Fibroblast of skin of back (primary cell): ENCODE measurements at regions not wholly inside any gene's neighbourhood (a gene's known extent, or its start where the extent isn't known, plus 50 kb on each side); places are given as distances from the start of the nearest gene placed in this dataset.
"Not testable (repeated sequence)": the region's sequence is repeated elsewhere in the genome, so short reads cannot be mapped to it uniquely, and the experiment has no call there.

Experiments
- DNase-seq: peaks from one replicate; pipeline ENCODE4 v3.0.0-alpha.2; 2013

GRCh38 chrX:46366381-46367207 lies 178.6 kb downstream of the ZNF674 start:
- DNase-seq: no peak

GRCh38 chrX:46354481-46354880 lies 190.7 kb downstream of the ZNF674 start:
- DNase-seq: no peak

GRCh38 chrX:46341767-46342322 lies 203.4 kb downstream of the ZNF674 start:
- no peak for DNase-seq

- DNase-seq: no peak
Measured at GRCh38 chrX:46340696-46341095, 204.5 kb downstream of the ZNF674 start.

DNA sequence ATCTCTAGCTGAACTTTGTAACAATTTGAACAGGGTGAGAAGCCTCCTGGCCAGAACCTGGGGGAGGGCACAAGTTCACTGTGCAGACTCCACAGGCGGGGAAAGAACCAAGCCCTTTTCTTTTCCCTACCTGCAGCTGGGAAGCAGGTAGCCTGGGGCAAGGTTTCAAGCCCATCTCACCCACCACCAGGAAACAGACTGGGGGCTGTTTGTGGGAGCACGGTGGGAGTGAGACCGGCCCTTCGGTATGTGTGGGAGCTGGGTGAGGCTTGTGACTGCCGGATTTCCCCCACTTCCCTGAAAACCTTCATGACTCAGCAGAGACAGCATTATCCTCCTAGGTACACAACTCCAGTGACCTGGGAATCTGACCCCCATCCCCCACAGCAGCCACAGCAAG lies 211.7 kb downstream of the ZNF674 start:
- DNase-seq: no peak

- no peak for DNase-seq
Measured at GRCh38 chrX:46330981-46331380, 214.2 kb downstream of the ZNF674 start.

DNA sequence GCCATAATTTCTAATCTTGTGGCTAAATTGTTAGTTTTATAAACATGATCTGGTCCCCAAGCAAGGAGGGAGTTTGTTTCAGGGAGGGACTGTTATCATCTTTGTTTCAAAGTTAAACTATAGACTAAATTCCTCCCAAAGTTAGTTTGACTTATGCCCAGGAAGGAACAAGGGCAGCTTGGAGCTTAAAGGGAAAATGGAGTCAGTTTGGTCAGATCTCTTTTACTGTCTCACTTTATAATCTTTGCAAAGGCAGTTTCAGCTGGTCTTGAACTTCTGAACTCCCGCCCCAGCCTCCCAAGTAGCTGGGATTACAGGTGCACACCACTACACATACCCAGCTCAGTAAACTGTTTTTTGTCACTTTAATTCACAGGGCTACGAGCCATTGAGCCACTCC lies 214.7 kb downstream of the ZNF674 start:
- no peak for DNase-seq

- no peak for DNase-seq
Measured at GRCh38 chrX:46328133-46328532, 217.1 kb downstream of the ZNF674 start.

- peak; percentile 70 for DNase-seq
Measured at GRCh38 chrX:46327566-46328115, 217.6 kb downstream of the ZNF674 start.

DNA sequence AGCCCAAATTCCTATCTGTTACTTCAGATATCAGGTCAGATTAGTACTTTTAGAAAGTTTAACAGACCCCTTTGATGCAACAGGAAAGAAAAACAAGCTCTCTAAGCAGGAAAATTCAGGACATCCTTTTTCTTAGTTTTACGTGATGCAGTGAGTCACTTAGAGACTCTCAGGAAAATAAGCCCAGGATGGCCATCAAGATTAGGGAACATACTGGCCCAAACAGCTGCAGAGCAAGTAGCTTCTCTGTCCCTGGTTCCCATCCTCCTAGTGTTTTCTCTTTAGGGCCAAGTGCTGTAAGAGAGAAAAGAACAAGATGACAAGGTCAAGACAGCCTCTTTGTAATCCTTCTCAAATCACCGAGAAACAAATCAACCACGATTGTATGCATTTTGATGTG lies 219.1 kb downstream of the ZNF674 start:
- peak; percentile 53 for DNase-seq

GRCh38 chrX:46325312-46325877 lies 219.8 kb downstream of the ZNF674 start:
- peak; percentile 91 for DNase-seq

- DNase-seq: no peak
Measured at GRCh38 chrX:46324166-46324565, 221.1 kb downstream of the ZNF674 start.

GRCh38 chrX:46322929-46323328 lies 222.3 kb downstream of the ZNF674 start:
- not testable (repeated sequence) for DNase-seq

GRCh38 chrX:46321676-46322075 lies 223.5 kb downstream of the ZNF674 start:
- DNase-seq: no peak

- no peak for DNase-seq
Measured at GRCh38 chrX:46319750-46320149, 225.5 kb downstream of the ZNF674 start.

DNA sequence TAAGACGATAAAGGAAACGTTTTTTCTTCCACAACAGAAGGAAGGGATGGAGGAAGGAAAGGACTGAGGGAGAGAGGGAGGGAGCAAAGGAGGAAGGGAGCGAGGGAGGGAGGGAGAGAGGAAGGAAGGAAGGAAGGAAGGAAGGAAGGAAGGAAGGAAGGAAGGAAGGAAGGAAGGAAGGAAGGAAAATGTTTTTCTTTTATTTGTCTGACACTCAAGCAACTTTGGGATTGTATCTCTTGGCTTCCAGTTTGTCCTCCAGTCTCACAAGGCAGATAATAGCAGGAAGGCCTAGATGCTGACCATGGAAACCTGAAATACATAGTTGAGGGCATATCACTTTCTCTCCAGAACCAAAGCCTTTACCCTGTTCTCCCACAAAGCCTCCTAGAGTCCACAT lies 226.7 kb downstream of the ZNF674 start:
- no peak for DNase-seq

GRCh38 chrX:46317163-46317562 lies 228.1 kb downstream of the ZNF674 start:
- DNase-seq: no peak

DNA sequence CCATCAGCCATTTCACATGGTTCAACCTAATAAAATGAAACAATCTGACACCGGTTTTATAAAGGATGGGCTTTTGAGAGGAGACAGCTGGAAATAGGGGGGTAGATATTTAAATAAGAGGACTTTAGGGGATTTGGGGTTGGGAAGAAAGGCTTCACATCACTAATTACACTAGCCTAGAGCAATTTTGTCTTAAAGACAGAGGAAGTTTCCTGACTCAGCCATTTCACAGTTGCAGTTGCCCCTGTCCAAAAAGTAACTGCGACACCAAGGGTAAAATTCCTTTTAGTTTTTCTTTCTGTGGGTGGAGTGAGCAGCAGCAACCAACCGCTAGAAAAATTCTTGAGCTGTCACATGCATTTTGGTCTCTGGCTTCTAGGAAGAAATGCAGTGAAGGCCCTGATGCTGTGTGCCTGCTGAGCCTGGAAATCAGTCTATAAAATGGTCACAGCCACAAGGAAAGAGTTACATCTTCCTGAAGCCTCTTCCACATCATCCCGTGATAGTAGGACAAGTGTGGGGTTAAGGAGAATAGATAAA lies 233.6 kb downstream of the ZNF674 start:
- DNase-seq: peak; percentile 22

- no peak for DNase-seq
Measured at GRCh38 chrX:46310815-46311497, 234.3 kb downstream of the ZNF674 start.

- no peak for DNase-seq
Measured at GRCh38 chrX:46308110-46308509, 237.1 kb downstream of the ZNF674 start.

GRCh38 chrX:46306103-46306502 lies 239.1 kb downstream of the ZNF674 start:
- no peak for DNase-seq

DNA sequence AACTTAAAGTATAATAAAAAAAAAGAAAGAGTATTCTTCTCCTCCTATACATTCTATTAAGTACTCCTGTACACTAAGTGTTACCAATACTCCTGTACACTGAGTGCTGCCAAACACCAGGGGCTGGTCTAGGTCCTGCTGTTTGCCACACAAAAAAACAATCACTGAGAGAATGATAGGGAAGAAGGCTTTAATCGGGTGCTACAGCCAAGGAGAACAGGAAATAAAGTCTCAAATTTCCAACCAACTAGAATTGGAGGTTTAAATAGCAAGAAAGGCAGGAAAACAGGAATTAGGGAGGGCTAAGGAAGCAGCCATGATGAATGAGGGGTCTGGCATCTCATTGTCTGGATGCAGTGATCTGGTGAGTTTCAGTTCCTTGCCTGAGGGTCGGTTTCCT lies 239.8 kb downstream of the ZNF674 start:
- DNase-seq: no peak

GRCh38 chrX:46301903-46302302 lies 243.3 kb downstream of the ZNF674 start:
- no peak for DNase-seq
